HCT116 (cell line): ENCODE measurements at regions not wholly inside any gene's neighbourhood (a gene's known extent, or its start where the extent isn't known, plus 50 kb on each side); places are given as distances from the start of the nearest gene placed in this dataset.

Experiments
- CBX3 ChIP-seq: IDR thresholded peaks from 2 replicates; pipeline ENCODE4 v1.6.1; 2012; ENCODE audit warnings: low read depth
- CEBPB ChIP-seq: IDR thresholded peaks from 2 replicates; pipeline ENCODE4 v1.6.1; 2012; ENCODE audit warnings: low read depth
- CTCF ChIP-seq, 3 experiments: fragments of 200-600 bp in 1 of 3; sonication (generic) in 1 of 3; IDR thresholded peaks in 2 of 3; conservative IDR thresholded peaks in 1 of 3; 2 replicates each; pipeline ENCODE4 v1.5.1; 2012 to 2017; ENCODE audit warnings: low read depth in 2 of 3, low read length in 2 of 3, antibody characterized with exemption in 1 of 3, borderline replicate concordance in 1 of 3, control low read depth in 1 of 3, mild to moderate bottlenecking in 1 of 3, mixed read lengths in 1 of 3, mixed run types in 1 of 3, moderate library complexity in 1 of 3; ENCODE audit not compliant: insufficient read depth in 1 of 3
- EZH2 ChIP-seq: fragments of 200-600 bp; sonication (generic); IDR thresholded peaks from 2 replicates; pipeline ENCODE4 v1.6.1; 2017; ENCODE audit warnings: antibody characterized with exemption, mixed run types
- EZH2phosphoT487 ChIP-seq: fragments of 200-600 bp; IDR thresholded peaks from 2 replicates; pipeline ENCODE4 v1.6.1; 2018; ENCODE audit warnings: antibody characterized with exemption, borderline replicate concordance
- MAX ChIP-seq: IDR thresholded peaks from 2 replicates; pipeline ENCODE4 v1.6.1; 2012
- POLR2A ChIP-seq: IDR thresholded peaks from 2 replicates; pipeline ENCODE4 v1.7.0; 2011; ENCODE audit warnings: borderline replicate concordance; ENCODE audit not compliant: insufficient read depth, insufficient read length; ENCODE audit errors: extremely low read depth
- POLR2AphosphoS5 ChIP-seq: IDR thresholded peaks from 2 replicates; pipeline ENCODE4 v1.6.1; 2011; ENCODE audit warnings: mild to moderate bottlenecking, low read depth, low read length, moderate library complexity
- RAD21 ChIP-seq: IDR thresholded peaks from 2 replicates; pipeline ENCODE4 v1.6.1; 2012; ENCODE audit warnings: low read depth, mild to moderate bottlenecking
- SRF ChIP-seq: IDR thresholded peaks from 2 replicates; pipeline ENCODE4 v1.6.1; 2012; ENCODE audit warnings: low read depth
- ZFX ChIP-seq: fragments of 450-650 bp; IDR thresholded peaks from 2 replicates; pipeline ENCODE4 v1.6.1; 2017

- TF ChIP-seq EZH2 (no peak), CTCF (IDR thresholded peaks at IDR 0.05 in 2 of 3, conservative IDR thresholded peaks at IDR 0.05 in 1 of 3; ENCODE audit: borderline replicate concordance in 1 of 3, insufficient read depth in 1 of 3, low read depth in 2 of 3, low read length in 2 of 3) (no peak), RAD21 (no peak), EZH2phosphoT487 (no peak), MAX (no peak), POLR2A (no peak), CEBPB (no peak), POLR2AphosphoS5 (no peak), SRF (no peak), CBX3 (no peak), ZFX (no peak)
Observed at GRCh38 chr3:76016111-76016510, 230.8 kb upstream of the ZNF717 start.
